OCI-LY3 (cell line): ENCODE measurements at regions not wholly inside any gene's neighbourhood (a gene's known extent, or its start where the extent isn't known, plus 50 kb on each side); places are given as distances from the start of the nearest gene placed in this dataset.

Experiments used
- H2AFZ ChIP-seq: fragments of 200-600, 300-600 bp; shearing (Covaris generic); 2 replicates; pipeline ENCODE4 v1.6.0; 2014; ENCODE audit warnings: antibody characterized with exemption, low read depth, low read length
- H3K27ac ChIP-seq: fragments of 200-600, 300-600 bp; sonication (generic); 2 replicates; pipeline ENCODE4 v1.5.1; 2014; ENCODE audit warnings: mild to moderate bottlenecking, low read length, moderate library complexity, mixed read lengths
- H3K27me3 ChIP-seq: fragments of 200-600, 300-600 bp; sonication (generic); 2 replicates; pipeline ENCODE4 v1.6.1; 2014; ENCODE audit warnings: low read depth, low read length, mixed read lengths
- H3K36me3 ChIP-seq: fragments of 200-600, 300-600 bp; sonication (generic); replicated peaks from 2 replicates; pipeline ENCODE3; 2014; ENCODE audit warnings: low read depth, low read length, mixed read lengths
- H3K4me1 ChIP-seq: fragments of 300-600, 200-600 bp; sonication (generic); 2 replicates; pipeline ENCODE4 v1.6.1; 2014; ENCODE audit warnings: low read length, mixed read lengths
- H3K4me2 ChIP-seq: fragments of 200-600, 300-600 bp; sonication (generic); 2 replicates; pipeline ENCODE4 v1.6.1; 2014; ENCODE audit warnings: low read length, mixed read lengths
- H3K4me3 ChIP-seq: fragments of 300-600, 200-600 bp; sonication (generic); 2 replicates; pipeline ENCODE4 v1.5.1; 2014; ENCODE audit warnings: antibody characterized with exemption, mild to moderate bottlenecking, low read length, moderate library complexity
- H3K79me2 ChIP-seq: fragments of 300-600, 200-600 bp; shearing (Covaris generic); 2 replicates; pipeline ENCODE4 v1.6.1; 2014; ENCODE audit warnings: mild to moderate bottlenecking, low read length, mixed read lengths
- H3K9ac ChIP-seq: fragments of 300-600, 200-600 bp; shearing (Covaris generic); 2 replicates; pipeline ENCODE4 v1.6.0; 2014; ENCODE audit warnings: mild to moderate bottlenecking, low read length, moderate library complexity
- H3K9me3 ChIP-seq: fragments of 200-600, 300-600 bp; shearing (Covaris generic); 2 replicates; pipeline ENCODE4 v1.6.1; 2014; ENCODE audit warnings: low read length, mixed read lengths; ENCODE audit not compliant: insufficient read depth
- H4K20me1 ChIP-seq: fragments of 200-600, 300-600 bp; sonication (generic); 2 replicates; pipeline ENCODE4 v1.6.1; 2016; ENCODE audit warnings: low read length, mixed read lengths; ENCODE audit not compliant: insufficient read depth
- EZH2phosphoT487 ChIP-seq: fragments of 200-600 bp; shearing (Covaris generic); IDR thresholded peaks from 2 replicates; pipeline ENCODE4 v1.6.1; 2018; ENCODE audit warnings: antibody characterized with exemption, mixed run types, low read depth
- TF ChIP-seq, protein P1 (sequence below): fragments of 200-600, 300-600 bp; sonication (generic); IDR thresholded peaks from 2 replicates; pipeline ENCODE4 v1.5.1; 2014; ENCODE audit warnings: antibody characterized with exemption, low read length, low read depth

DNA sequence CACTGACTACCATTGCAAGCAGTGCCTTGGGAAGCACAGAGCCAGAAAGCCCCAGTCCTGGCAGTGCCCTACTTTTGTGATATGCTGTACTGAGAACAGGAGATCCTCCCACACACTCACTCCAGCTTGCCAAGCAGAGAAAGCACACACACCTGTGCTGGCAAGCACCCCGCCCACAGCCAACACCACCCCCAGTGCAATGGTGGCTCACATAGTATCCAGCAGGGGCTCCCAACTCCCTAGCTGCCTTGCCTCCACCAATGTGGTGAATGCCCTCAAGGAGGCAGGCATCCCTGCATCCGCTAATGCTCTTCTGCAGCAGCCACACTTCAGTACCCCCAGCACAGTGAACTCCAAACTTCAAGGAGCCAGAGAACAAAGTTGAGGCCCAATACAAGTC is 1655.8 kb downstream of the SUCLG1 start:
- H3K9ac ChIP-seq, result no peak overlapping the region
- no peaks in the 10 kb centered on the region for H3K79me2 ChIP-seq
- no peaks in the 10 kb centered on the region for H4K20me1 ChIP-seq
- H3K4me3 ChIP-seq, result no peak overlapping the region
- no peaks in the 10 kb centered on the region for H3K27me3 ChIP-seq
- no peak for TF ChIP-seq EZH2phosphoT487
- TF ChIP-seq, protein P1, sequence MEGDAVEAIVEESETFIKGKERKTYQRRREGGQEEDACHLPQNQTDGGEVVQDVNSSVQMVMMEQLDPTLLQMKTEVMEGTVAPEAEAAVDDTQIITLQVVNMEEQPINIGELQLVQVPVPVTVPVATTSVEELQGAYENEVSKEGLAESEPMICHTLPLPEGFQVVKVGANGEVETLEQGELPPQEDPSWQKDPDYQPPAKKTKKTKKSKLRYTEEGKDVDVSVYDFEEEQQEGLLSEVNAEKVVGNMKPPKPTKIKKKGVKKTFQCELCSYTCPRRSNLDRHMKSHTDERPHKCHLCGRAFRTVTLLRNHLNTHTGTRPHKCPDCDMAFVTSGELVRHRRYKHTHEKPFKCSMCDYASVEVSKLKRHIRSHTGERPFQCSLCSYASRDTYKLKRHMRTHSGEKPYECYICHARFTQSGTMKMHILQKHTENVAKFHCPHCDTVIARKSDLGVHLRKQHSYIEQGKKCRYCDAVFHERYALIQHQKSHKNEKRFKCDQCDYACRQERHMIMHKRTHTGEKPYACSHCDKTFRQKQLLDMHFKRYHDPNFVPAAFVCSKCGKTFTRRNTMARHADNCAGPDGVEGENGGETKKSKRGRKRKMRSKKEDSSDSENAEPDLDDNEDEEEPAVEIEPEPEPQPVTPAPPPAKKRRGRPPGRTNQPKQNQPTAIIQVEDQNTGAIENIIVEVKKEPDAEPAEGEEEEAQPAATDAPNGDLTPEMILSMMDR, result no peak
- H3K4me1 ChIP-seq, result no peaks in the 10 kb centered on the region
- H3K9me3 ChIP-seq, result 0 out of 2 replicates have a peak, but pooled peaks cover 5% of the 10 kb centered on the region
- H3K27ac ChIP-seq, result no peak overlapping the region
- no peaks in the 10 kb centered on the region for H3K36me3 ChIP-seq
- H2AFZ ChIP-seq, result no peak overlapping the region
- no peak overlapping the region for H3K4me2 ChIP-seq

DNA sequence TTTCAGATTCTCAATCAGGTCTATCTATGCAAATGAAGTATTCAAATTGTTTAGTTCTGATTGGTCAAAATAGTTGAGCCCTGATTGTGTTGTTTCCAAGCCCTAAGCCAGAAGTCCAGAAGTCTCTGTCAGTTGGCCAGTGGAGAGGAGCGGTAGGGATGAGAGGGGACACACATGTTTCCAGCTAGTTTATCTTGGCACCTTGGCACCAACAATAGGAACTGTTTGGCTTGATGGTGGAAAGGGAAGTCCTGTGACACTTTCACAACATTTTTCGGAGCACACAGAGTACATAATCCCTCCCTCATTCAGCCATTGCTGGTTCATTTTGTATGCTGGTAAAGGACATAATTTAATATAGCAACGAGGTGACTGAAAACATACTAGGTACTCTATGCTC is 1661.6 kb downstream of the SUCLG1 start:
- Histone ChIP-seq H3K4me3 (no peak overlapping the region), H2AFZ (no peak overlapping the region), H3K27ac (no peak overlapping the region), H3K9me3 (no peaks in the 10 kb centered on the region), H3K79me2 (no peaks in the 10 kb centered on the region), H4K20me1 (no peaks in the 10 kb centered on the region), H3K4me2 (no peak overlapping the region), H3K27me3 (no peaks in the 10 kb centered on the region), H3K9ac (no peak overlapping the region), H3K4me1 (no peaks in the 10 kb centered on the region), H3K36me3 (no peaks in the 10 kb centered on the region)
- TF ChIP-seq EZH2phosphoT487, result no peak
- TF ChIP-seq, protein P1, result no peak

DNA sequence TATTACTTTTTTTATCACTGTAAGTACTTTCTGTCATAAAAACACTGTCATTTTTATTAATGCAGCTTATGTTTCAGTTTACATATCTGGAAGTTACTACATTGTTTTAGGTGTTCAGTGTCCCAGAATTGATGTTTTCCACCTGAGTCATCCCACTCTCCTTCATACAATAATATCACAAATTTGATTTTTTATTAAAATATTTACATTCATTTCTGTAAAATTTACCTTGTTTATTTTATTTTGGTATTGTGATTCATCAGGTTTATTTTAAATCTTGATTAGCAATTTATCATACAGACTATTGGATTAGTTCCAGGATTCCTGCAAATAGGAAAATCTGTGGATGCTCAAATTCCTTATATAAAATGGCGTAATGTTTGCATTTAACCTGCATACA is 1662.9 kb downstream of the SUCLG1 start:
- no peaks in the 10 kb centered on the region for H3K4me1 ChIP-seq
- H3K27me3 ChIP-seq, result no peaks in the 10 kb centered on the region
- H3K4me3 ChIP-seq, result no peak overlapping the region
- H3K79me2 ChIP-seq, result no peaks in the 10 kb centered on the region
- H3K9me3 ChIP-seq, result no peaks in the 10 kb centered on the region
- H3K27ac ChIP-seq, result no peak overlapping the region
- no peaks in the 10 kb centered on the region for H4K20me1 ChIP-seq
- H3K4me2 ChIP-seq, result no peak overlapping the region
- TF ChIP-seq, protein P1, result no peak
- no peak for TF ChIP-seq EZH2phosphoT487
- no peak overlapping the region for H2AFZ ChIP-seq
- no peak overlapping the region for H3K9ac ChIP-seq
- H3K36me3 ChIP-seq, result no peaks in the 10 kb centered on the region

DNA sequence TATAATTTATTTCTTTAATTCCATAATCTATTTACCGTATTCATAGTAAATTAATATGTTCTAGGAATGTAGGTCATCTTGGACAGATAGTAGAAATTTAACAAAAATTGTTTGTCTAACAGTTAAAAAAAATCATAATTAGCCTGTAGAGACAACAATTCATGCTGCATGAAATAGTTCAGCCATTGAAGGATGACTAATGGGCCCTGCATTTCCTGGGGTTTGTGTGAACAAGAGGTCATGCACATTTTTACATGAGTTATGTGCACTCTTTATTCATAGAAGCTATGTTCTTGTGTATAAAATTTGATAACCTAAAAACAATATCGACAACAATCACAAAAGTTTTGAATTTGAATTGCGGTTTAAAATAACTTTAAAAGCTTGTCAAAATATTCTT is 1663.6 kb downstream of the SUCLG1 start:
- Histone ChIP-seq H3K4me3 (no peak overlapping the region), H3K4me2 (no peak overlapping the region), H3K36me3 (no peaks in the 10 kb centered on the region), H3K4me1 (no peaks in the 10 kb centered on the region), H3K9ac (no peak overlapping the region), H4K20me1 (no peaks in the 10 kb centered on the region), H3K27me3 (no peaks in the 10 kb centered on the region), H3K9me3 (no peaks in the 10 kb centered on the region), H2AFZ (no peak overlapping the region), H3K79me2 (no peaks in the 10 kb centered on the region), H3K27ac (no peak overlapping the region)
- TF ChIP-seq EZH2phosphoT487, result no peak
- TF ChIP-seq, protein P1, result no peak
